Astrocyte (in vitro differentiated cells and primary cell): ENCODE measurements at regions not wholly inside any gene's neighbourhood (a gene's known extent, or its start where the extent isn't known, plus 50 kb on each side); places are given as distances from the start of the nearest gene placed in this dataset.

ENCODE experiments used
- DNase-seq: peaks from one replicate; pipeline ENCODE4 v3.0.0-alpha.2; 2010; ENCODE audit warnings: low read depth
- FAIRE-seq: peaks from 2 replicates; lab custom pipeline; 2011; peaks lifted over from hg19 to GRCh38; lab: Jason Lieb, UNC
- H2AFZ ChIP-seq: 2 replicates; pipeline ENCODE4 v1.6.0; 2012; ENCODE audit warnings: low read depth, low read length, inconsistent platforms
- H3K27ac ChIP-seq: 2 replicates; pipeline ENCODE4 v1.5.1; 2011; ENCODE audit warnings: low read depth, low read length, inconsistent platforms
- H3K27me3 ChIP-seq: 2 replicates; pipeline ENCODE4 v1.6.0; 2011; ENCODE audit warnings: low read length, inconsistent platforms; ENCODE audit not compliant: insufficient read depth
- H3K36me3 ChIP-seq: 2 replicates; pipeline ENCODE4 v1.5.1; 2011; ENCODE audit warnings: low read length, inconsistent platforms; ENCODE audit not compliant: insufficient read depth
- H3K4me1 ChIP-seq: 2 replicates; pipeline ENCODE4 v1.5.1; 2011; ENCODE audit warnings: low read length, inconsistent platforms; ENCODE audit not compliant: insufficient read depth
- H3K4me2 ChIP-seq: 2 replicates; pipeline ENCODE4 v1.6.0; 2012; ENCODE audit warnings: low read length, inconsistent platforms
- H3K4me3 ChIP-seq: 2 replicates; pipeline ENCODE4 v1.5.1; 2011; ENCODE audit warnings: low read depth, mild to moderate bottlenecking, low read length, inconsistent platforms; ENCODE audit not compliant: insufficient read depth
- H3K79me2 ChIP-seq: 2 replicates; pipeline ENCODE4 v1.6.0; 2012; ENCODE audit warnings: mild to moderate bottlenecking, low read length, inconsistent platforms; ENCODE audit not compliant: insufficient read depth
- H3K9ac ChIP-seq: 2 replicates; pipeline ENCODE4 v1.6.0; 2012; ENCODE audit warnings: mild to moderate bottlenecking, low read length, inconsistent platforms
- H3K9me3 ChIP-seq: 2 replicates; pipeline ENCODE4 v1.5.1; 2012; ENCODE audit warnings: low read depth, mild to moderate bottlenecking, low read length, inconsistent platforms; ENCODE audit not compliant: insufficient read depth
- H4K20me1 ChIP-seq: 2 replicates; pipeline ENCODE4 v1.6.0; 2012; ENCODE audit warnings: low read length, inconsistent platforms; ENCODE audit not compliant: insufficient read depth
- H3K27ac Mint-ChIP-seq: one replicate; pipeline ENCODE4 v1.8.0; 2021; ENCODE audit warnings: mild to moderate bottlenecking, mixed read lengths; ENCODE audit not compliant: unreplicated experiment
- H3K27me3 Mint-ChIP-seq: one replicate; pipeline ENCODE4 v1.8.0; 2021; ENCODE audit warnings: low read depth, mixed read lengths; ENCODE audit not compliant: unreplicated experiment
- H3K36me3 Mint-ChIP-seq: one replicate; pipeline ENCODE4 v1.8.0; 2021; ENCODE audit warnings: low read depth, mixed read lengths; ENCODE audit not compliant: unreplicated experiment
- H3K4me1 Mint-ChIP-seq: one replicate; pipeline ENCODE4 v1.8.0; 2021; ENCODE audit warnings: low read depth, mixed read lengths; ENCODE audit not compliant: unreplicated experiment
- H3K4me3 Mint-ChIP-seq: one replicate; pipeline ENCODE4 v1.8.0; 2021; ENCODE audit warnings: mild to moderate bottlenecking, moderate library complexity, mixed read lengths; ENCODE audit not compliant: unreplicated experiment
- H3K9me3 Mint-ChIP-seq: one replicate; pipeline ENCODE4 v1.8.0; 2021; ENCODE audit warnings: mild to moderate bottlenecking, mixed read lengths; ENCODE audit not compliant: unreplicated experiment
- CTCF ChIP-seq: IDR thresholded peaks from 2 replicates; pipeline ENCODE4 v1.5.1; 2011; ENCODE audit warnings: low read depth, mild to moderate bottlenecking, inconsistent platforms, low read length, moderate library complexity; ENCODE audit not compliant: insufficient read depth
- EZH2 ChIP-seq: IDR thresholded peaks from 2 replicates; pipeline ENCODE4 v1.6.1; 2012; ENCODE audit warnings: mild to moderate bottlenecking, low read length, inconsistent platforms; ENCODE audit not compliant: insufficient read depth

GRCh38 chr1:201645956-201646355, 107.0 kb downstream of the NAV1 start:
- H3K36me3 Mint-ChIP-seq, result peaks cover 15% of the 10 kb centered on the region
- Histone ChIP-seq H4K20me1 (peaks cover 47% of the 10 kb centered on the region), H3K79me2 (peaks cover 51% of the 10 kb centered on the region), H3K9ac (no peak overlapping the region), H3K4me3 (no peak overlapping the region), H3K27ac (no peak overlapping the region), H3K27me3 (no peaks in the 10 kb centered on the region), H3K4me2 (no peak overlapping the region), H3K4me1 (peaks cover 16% of the 10 kb centered on the region), H3K36me3 (peaks cover 3% of the 10 kb centered on the region), H2AFZ (no peak overlapping the region), H3K9me3 (no peaks in the 10 kb centered on the region)
- H3K9me3 Mint-ChIP-seq, result no peaks in the 10 kb centered on the region
- peaks cover 12% of the 10 kb centered on the region for H3K4me1 Mint-ChIP-seq
- TF ChIP-seq CTCF, result no peak
- no peak for TF ChIP-seq EZH2
- H3K27ac Mint-ChIP-seq, result no peak overlapping the region
- no peak for FAIRE-seq
- no peak for DNase-seq
- H3K27me3 Mint-ChIP-seq, result peaks cover 3% of the 10 kb centered on the region
- H3K4me3 Mint-ChIP-seq, result no peak overlapping the region

- peaks cover 57% of the 10 kb centered on the region for H3K79me2 ChIP-seq
- H3K9me3 ChIP-seq, result no peaks in the 10 kb centered on the region
- FAIRE-seq (no peak), DNase-seq (no peak)
- H4K20me1 ChIP-seq, result peaks cover 52% of the 10 kb centered on the region
- peak overlapping the region; percentile 48 for H3K27ac Mint-ChIP-seq
- peaks cover 22% of the 10 kb centered on the region for H3K4me1 ChIP-seq
- H2AFZ ChIP-seq, result no peak overlapping the region
- H3K36me3 ChIP-seq, result peaks cover 3% of the 10 kb centered on the region
- H3K4me2 ChIP-seq, result peak overlapping the region; percentile 99
- no peak overlapping the region for H3K27ac ChIP-seq
- H3K27me3 ChIP-seq, result no peaks in the 10 kb centered on the region
- no peak for TF ChIP-seq EZH2
- no peak for TF ChIP-seq CTCF
- peaks cover 11% of the 10 kb centered on the region for H3K36me3 Mint-ChIP-seq
- H3K9ac ChIP-seq, result no peak overlapping the region
- peak overlapping the region; percentile 67 for H3K4me3 Mint-ChIP-seq
- H3K4me1 Mint-ChIP-seq, result peaks cover 18% of the 10 kb centered on the region
- no peaks in the 10 kb centered on the region for H3K9me3 Mint-ChIP-seq
- H3K27me3 Mint-ChIP-seq, result peaks cover 3% of the 10 kb centered on the region
- no peak overlapping the region for H3K4me3 ChIP-seq
Measured at GRCh38 chr1:201646411-201647022, 107.6 kb downstream of the NAV1 start.

GRCh38 chr1:201647094-201647493, 108.2 kb downstream of the NAV1 start:
- Histone ChIP-seq H3K9me3 (no peaks in the 10 kb centered on the region), H3K4me2 (peak overlapping the region; percentile 99), H3K4me1 (peaks cover 28% of the 10 kb centered on the region), H3K79me2 (peaks cover 63% of the 10 kb centered on the region), H3K27ac (no peak overlapping the region), H4K20me1 (peaks cover 58% of the 10 kb centered on the region), H2AFZ (no peak overlapping the region), H3K27me3 (no peaks in the 10 kb centered on the region), H3K4me3 (peak overlapping the region; percentile 58), H3K36me3 (peaks cover 3% of the 10 kb centered on the region), H3K9ac (peak overlapping the region; percentile 86)
- H3K27ac Mint-ChIP-seq, result no peak overlapping the region
- peaks cover 9% of the 10 kb centered on the region for H3K36me3 Mint-ChIP-seq
- no peaks in the 10 kb centered on the region for H3K9me3 Mint-ChIP-seq
- no peak for TF ChIP-seq CTCF
- TF ChIP-seq EZH2, result no peak
- DNase-seq, result no peak
- peak overlapping the region; percentile 87 for H3K4me3 Mint-ChIP-seq
- no peak for FAIRE-seq
- H3K27me3 Mint-ChIP-seq, result peaks cover 3% of the 10 kb centered on the region
- H3K4me1 Mint-ChIP-seq, result peaks cover 22% of the 10 kb centered on the region
